ENCODE measurements at regions not wholly inside any gene's neighbourhood (a gene's known extent, or its start where the extent isn't known, plus 50 kb on each side); places are given as distances from the start of the nearest gene placed in this dataset.

DNA sequence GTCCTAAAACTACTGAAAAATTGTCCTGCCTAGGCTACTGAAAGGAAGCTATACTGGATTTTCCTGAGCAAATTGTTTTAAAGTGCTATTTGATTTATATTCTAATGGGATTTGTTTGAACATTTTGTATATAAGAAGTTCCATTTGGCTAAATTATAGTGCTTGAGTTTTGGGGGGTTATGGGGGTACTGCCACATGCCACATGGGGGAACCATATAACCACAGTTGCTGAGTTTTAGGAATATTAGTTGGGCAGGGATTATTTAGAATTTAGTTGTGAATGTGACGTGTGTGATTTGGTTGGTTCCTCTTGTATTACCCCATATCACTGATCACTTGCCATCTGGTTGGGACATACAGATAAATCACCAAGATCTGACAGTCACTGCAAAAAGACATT, 224.5 kb upstream of the TAPT1 start:
- ChIA-PET POLR2A (no interaction called here), CTCF (interaction anchor here (1.5 kb wide), 1 partner anchor 12 kb away, joined by 4 read pairs; no protein-coding TSS in a partner anchor)
- TF ChIP-seq, protein P1, sequence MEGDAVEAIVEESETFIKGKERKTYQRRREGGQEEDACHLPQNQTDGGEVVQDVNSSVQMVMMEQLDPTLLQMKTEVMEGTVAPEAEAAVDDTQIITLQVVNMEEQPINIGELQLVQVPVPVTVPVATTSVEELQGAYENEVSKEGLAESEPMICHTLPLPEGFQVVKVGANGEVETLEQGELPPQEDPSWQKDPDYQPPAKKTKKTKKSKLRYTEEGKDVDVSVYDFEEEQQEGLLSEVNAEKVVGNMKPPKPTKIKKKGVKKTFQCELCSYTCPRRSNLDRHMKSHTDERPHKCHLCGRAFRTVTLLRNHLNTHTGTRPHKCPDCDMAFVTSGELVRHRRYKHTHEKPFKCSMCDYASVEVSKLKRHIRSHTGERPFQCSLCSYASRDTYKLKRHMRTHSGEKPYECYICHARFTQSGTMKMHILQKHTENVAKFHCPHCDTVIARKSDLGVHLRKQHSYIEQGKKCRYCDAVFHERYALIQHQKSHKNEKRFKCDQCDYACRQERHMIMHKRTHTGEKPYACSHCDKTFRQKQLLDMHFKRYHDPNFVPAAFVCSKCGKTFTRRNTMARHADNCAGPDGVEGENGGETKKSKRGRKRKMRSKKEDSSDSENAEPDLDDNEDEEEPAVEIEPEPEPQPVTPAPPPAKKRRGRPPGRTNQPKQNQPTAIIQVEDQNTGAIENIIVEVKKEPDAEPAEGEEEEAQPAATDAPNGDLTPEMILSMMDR (IDR thresholded peaks at IDR 0.05; ENCODE audit: insufficient read depth, low read depth, low read length): peak; percentile 47
- Histone ChIP-seq H3K27me3 (ENCODE audit: control insufficient read depth, insufficient read depth, low read length) (no peaks in the 10 kb centered on the region), H3K36me3 (ENCODE audit: control insufficient read depth, insufficient read depth, low read length) (no peaks in the 10 kb centered on the region), H3K4me3 (ENCODE audit: low read depth, low read length) (no peak overlapping the region)
- no peak for DNase-seq (ENCODE audit: low read depth)

DNA sequence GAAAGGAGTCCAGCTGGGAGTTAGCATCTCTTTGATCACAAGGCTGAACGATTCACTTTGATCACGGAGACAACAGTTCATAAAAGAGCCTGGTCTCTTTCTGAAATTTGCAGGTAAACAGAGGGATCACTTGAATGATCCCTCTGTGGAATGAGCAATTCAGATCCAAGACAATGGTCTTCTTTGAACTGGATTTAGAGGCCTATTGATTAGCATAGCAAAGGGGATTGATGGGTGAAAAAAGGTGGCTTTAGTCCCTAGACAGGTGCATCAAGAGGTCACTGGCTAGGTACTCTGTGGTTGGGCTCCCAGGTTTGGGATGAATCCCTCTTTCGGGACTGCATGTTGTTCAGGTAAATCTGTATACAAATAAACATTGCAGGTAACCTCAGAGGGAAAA, 223.8 kb upstream of the TAPT1 start:
- CTCF ChIA-PET: interaction anchor here (0.7 to 1.6 kb wide), 4 partner anchors 11 to 1023 kb away, joined by 3 to 4 read pairs (median 4); no protein-coding TSS in a partner anchor
- TF ChIP-seq, protein P1 (IDR thresholded peaks at IDR 0.05; ENCODE audit: insufficient read depth, low read depth, low read length): no peak
- Histone ChIP-seq H3K36me3 (ENCODE audit: control insufficient read depth, insufficient read depth, low read length) (no peaks in the 10 kb centered on the region), H3K27me3 (ENCODE audit: control insufficient read depth, insufficient read depth, low read length) (peaks cover 2% of the 10 kb centered on the region; the same call in 1 of the 2 replicates), H3K4me3 (ENCODE audit: low read depth, low read length) (no peak overlapping the region)
- DNase-seq (ENCODE audit: low read depth): no peak
- POLR2A ChIA-PET: no interaction called here

DNA sequence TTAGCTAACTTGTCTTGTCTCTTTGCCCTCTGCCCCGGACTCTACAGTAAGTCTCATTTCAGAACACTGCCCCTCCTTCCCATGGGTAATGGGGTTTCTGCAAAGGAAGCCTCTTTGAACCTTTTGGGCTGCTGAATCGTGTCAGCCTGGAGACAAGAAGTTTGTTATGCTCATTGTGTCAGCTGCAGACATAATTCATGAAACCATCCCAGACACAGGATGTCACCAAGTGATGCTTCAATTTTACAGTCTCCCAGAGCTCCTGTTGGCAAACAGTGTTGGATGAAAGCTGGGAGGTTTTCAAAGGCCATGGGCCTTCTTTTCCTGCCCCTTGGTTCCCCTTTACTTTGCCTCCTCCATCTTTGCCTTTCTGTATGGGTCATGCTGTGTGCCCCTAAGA, 223.1 kb upstream of the TAPT1 start:
- ChIA-PET CTCF (interaction anchor here (0.7 to 1.6 kb wide), 4 partner anchors 11 to 1023 kb away, joined by 3 to 4 read pairs (median 4); no protein-coding TSS in a partner anchor), POLR2A (no interaction called here)
- DNase-seq (ENCODE audit: low read depth): no peak
- TF ChIP-seq, protein P1 (IDR thresholded peaks at IDR 0.05; ENCODE audit: insufficient read depth, low read depth, low read length): no peak
- Histone ChIP-seq H3K36me3 (ENCODE audit: control insufficient read depth, insufficient read depth, low read length) (no peaks in the 10 kb centered on the region), H3K4me3 (ENCODE audit: low read depth, low read length) (no peak overlapping the region), H3K27me3 (ENCODE audit: control insufficient read depth, insufficient read depth, low read length) (peaks cover 2% of the 10 kb centered on the region; the same call in 1 of the 2 replicates)

DNA sequence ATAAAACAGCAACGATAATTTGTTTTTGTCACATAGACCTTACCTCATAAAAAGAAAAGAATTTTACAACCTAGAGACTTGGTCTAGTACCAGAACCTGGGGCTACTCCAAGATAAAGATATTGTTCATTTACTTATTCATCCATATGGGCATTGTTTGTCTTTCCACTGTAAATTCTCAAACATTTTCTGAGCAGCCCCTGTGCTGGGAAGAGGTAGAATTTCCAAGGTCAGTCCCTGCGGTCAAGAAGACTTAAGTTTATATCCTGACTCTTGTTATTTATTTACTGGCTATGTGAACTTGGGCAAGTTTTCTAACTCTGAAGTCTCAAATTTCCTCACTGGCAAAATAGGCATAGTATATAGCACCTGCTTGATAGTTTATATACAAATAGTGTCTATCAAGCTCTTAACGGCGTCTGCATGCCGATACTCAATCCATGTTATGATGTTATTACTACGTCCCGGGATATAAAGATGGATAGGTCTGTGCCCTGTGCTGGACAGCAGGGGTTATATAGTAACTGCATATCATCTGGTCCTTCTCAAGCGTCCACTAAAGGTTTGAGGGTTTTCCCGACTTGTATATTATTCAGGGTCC, 222.1 kb upstream of the TAPT1 start:
- Histone ChIP-seq H3K36me3 (ENCODE audit: control insufficient read depth, insufficient read depth, low read length) (no peaks in the 10 kb centered on the region), H3K27me3 (ENCODE audit: control insufficient read depth, insufficient read depth, low read length) (peaks cover 2% of the 10 kb centered on the region; the same call in 1 of the 2 replicates), H3K4me3 (ENCODE audit: low read depth, low read length) (no peak overlapping the region)
- TF ChIP-seq, protein P1 (IDR thresholded peaks at IDR 0.05; ENCODE audit: insufficient read depth, low read depth, low read length): no peak
- CTCF ChIA-PET: no interaction called here
- POLR2A ChIA-PET: no interaction called here
- DNase-seq (ENCODE audit: low read depth): no peak

DNA sequence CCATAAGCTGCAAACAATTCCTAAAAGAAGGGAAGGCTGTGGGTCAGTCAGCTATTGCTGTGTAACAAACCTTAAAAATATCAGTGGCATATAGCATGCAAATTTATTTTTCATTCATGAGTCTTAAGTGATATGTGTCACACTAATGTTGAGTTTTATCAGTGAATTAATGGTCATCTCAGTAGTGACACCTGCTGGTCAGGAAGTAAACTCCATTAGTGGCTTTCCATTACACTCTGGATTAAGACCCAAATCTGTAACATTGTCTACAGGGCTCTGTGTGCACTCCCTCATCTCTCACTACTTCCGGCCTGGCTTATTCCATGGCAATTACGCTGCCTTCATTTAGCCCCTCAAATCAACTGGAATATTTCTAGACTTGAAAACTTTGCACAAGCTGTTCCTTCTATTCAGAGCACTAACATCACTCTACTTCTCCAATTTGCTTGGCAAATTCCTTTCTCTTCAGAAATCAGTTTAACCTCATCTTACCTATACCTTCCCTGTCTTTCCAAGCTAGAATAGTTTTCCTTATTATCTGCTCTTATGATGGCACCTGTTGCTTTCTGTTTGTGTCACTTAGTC, 217.3 kb upstream of the TAPT1 start:
- DNase-seq (ENCODE audit: low read depth): no peak
- Histone ChIP-seq H3K4me3 (ENCODE audit: low read depth, low read length) (no peak overlapping the region), H3K36me3 (ENCODE audit: control insufficient read depth, insufficient read depth, low read length) (no peaks in the 10 kb centered on the region), H3K27me3 (ENCODE audit: control insufficient read depth, insufficient read depth, low read length) (peaks cover 4% of the 10 kb centered on the region)
- TF ChIP-seq, protein P1 (IDR thresholded peaks at IDR 0.05; ENCODE audit: insufficient read depth, low read depth, low read length): peak; percentile 72
- ChIA-PET POLR2A (no interaction called here), CTCF (interaction anchor here (0.5 to 3.3 kb wide), 17 partner anchors 9 to 1024 kb away, joined by 3 to 20 read pairs (median 4); no protein-coding TSS in a partner anchor)
